Kidney (tissue), 13 donors: ENCODE measurements at regions not wholly inside any gene's neighbourhood (a gene's known extent, or its start where the extent isn't known, plus 50 kb on each side); places are given as distances from the start of the nearest gene placed in this dataset.

Source experiments
- DNase-seq, 5 donors: peaks; one replicate each; pipeline ENCODE4 v3.0.0-alpha.2; 2013 to 2020
- FAIRE-seq: peaks from 2 replicates; lab custom pipeline; 2012; peaks lifted over from hg19 to GRCh38; lab: Jason Lieb, UNC
- H3K27ac ChIP-seq, 2 donors: one replicate each; pipeline ENCODE4 v1.7.0; 2013; ENCODE audit warnings: low read depth in 2 of 2, low read length in 2 of 2, inconsistent platforms in 1 of 2
- H3K27me3 ChIP-seq: one replicate; pipeline ENCODE4 v1.7.1; 2013; ENCODE audit warnings: low read length, inconsistent platforms; ENCODE audit not compliant: control insufficient read depth, insufficient read depth
- H3K36me3 ChIP-seq, 3 donors: one replicate each; pipeline versions ENCODE4 v1.7.0 to v1.7.1; 2013; ENCODE audit warnings: low read length in 3 of 3, control low read depth in 1 of 3, inconsistent platforms in 1 of 3; ENCODE audit not compliant: insufficient read depth in 3 of 3, control insufficient read depth in 2 of 3
- H3K4me1 ChIP-seq, 3 donors: one replicate each; pipeline versions ENCODE4 v1.7.0 to v1.7.1; 2013; ENCODE audit warnings: low read length in 3 of 3, inconsistent platforms in 1 of 3, low read depth in 1 of 3; ENCODE audit not compliant: control insufficient read depth in 2 of 3, insufficient read depth in 2 of 3
- H3K4me3 ChIP-seq, 3 donors: one replicate each; pipeline versions ENCODE4 v1.7.0 to v1.8.1; 2013; ENCODE audit warnings: low read length in 3 of 3, control low read depth in 1 of 3, inconsistent platforms in 1 of 3
- H3K9ac ChIP-seq, 3 donors: one replicate each; pipeline versions ENCODE4 v1.7.0 to v1.7.1; 2013; ENCODE audit warnings: low read length in 3 of 3, control low read depth in 1 of 3, inconsistent platforms in 1 of 3
- H3K9me3 ChIP-seq, 3 donors: one replicate each; pipeline versions ENCODE4 v1.7.0 to v1.7.1; 2013; ENCODE audit warnings: low read length in 3 of 3, control low read depth in 1 of 3, inconsistent platforms in 1 of 3; ENCODE audit not compliant: control insufficient read depth in 2 of 3, insufficient read depth in 1 of 3
- CTCF ChIP-seq: IDR thresholded peaks from 3 replicates; pipeline ENCODE4 v1.5.1; 2012; ENCODE audit warnings: mild to moderate bottlenecking, moderate library complexity, borderline replicate concordance; ENCODE audit not compliant: insufficient read depth; ENCODE audit errors: extremely low read depth
- intact Hi-C: fragments of 100-400 bp; cut with DNase I; formaldehyde crosslinking; loops from one replicate; pipeline ENCODE4 v1.11.1; 2022
- donor health status: control.
- donor health status: control.
- donor health status: control.
- donor health status: control.
- donor health status: control.
- donor health status: DM: yes; HTN: yes; CAD: no.
- donor health status: Normal renal cell carcinoma (clear cell type).

DNA sequence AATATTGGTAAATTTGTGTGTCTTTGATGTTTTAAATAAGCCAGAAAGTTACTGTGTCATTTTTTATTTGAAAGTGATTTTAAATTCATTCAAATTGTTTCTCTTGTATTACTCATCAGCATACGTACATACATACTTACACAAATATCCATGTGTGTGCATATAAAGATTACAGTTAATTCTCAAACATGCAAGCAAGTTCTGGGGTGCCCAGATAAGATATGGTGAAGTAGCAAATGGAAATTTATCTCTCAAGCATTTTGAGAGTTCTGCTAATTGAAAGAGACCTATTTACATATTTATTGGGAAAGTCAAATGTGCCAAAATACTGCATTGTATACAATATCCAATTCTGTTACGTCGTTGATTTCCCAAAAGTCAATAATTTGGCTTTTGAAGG lies 1024.0 kb upstream of the CNTN5 start:
- Histone ChIP-seq H3K27ac (no peak overlapping the region), H3K4me3 (no peak overlapping the region), H3K36me3 (no peaks in the 10 kb centered on the region), H3K9ac (no peak overlapping the region), H3K27me3 (no peaks in the 10 kb centered on the region), H3K4me1 (no peaks in the 10 kb centered on the region), H3K9me3 (no peaks in the 10 kb centered on the region)
- intact Hi-C loops = no loop called here
- no peak for TF ChIP-seq CTCF
- FAIRE-seq (no peak), DNase-seq (no peak)

DNA sequence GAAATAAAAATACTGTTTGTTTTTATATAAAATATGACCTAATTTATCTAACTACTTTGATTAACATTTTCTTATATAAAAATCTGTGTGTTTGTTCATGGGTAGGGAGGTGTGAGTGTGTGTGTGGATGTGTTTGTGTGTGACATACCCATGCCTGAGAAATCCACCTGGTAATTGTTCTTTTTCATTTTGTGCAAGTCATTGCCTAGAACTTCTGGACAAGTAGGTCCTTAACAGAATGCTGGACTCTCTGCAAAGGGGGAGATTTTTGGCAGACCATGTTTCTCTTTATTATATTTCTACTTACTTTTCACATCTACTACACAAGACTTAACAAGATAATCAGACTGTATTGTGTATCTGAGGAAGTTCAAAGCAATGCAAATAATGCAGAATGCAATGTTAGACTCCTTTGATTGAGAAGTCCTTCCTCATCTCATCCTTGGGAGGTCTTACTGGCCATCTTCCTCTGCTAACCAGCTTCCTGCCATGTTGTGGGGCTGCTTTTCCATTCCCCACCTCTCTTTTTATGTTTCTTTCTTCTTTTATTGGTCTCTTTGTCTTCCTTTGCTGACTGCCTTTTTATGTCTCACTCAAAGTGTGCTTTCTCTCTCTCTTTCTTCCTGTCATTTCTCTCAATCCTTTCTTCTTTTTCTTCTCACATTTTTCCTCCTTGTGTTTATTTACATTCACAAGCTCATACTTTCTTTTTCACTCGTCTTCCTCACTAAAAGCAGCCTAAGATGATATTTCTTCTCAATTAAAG lies 1017.0 kb upstream of the CNTN5 start:
- Histone ChIP-seq H3K4me3 (no peak overlapping the region), H3K4me1 (no peaks in the 10 kb centered on the region), H3K36me3 (no peaks in the 10 kb centered on the region), H3K27me3 (no peaks in the 10 kb centered on the region), H3K27ac (no peak overlapping the region), H3K9ac (no peak overlapping the region), H3K9me3 (no peaks in the 10 kb centered on the region)
- intact Hi-C loops = no loop called here
- no peak for FAIRE-seq
- DNase-seq = no peak
- TF ChIP-seq CTCF = no peak

DNA sequence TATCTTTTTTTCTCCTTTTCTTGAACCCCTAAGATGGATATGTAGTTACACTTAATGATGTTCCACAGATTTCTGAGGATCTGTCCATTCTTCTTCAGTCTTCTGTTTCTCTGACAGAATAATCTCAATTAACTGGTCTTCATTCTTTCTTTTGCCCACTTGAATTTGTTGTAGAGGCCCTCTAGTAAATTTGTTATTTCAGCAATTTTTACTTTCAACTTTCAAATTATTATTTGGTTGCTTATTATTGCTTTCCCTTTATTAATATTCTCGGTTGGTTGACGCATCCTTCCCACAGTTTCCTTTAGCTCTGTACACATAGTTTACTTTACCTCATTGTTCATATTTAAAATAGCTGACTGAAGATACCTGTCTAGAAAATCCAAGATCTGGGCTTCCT lies 1013.7 kb upstream of the CNTN5 start:
- Histone ChIP-seq H3K36me3 (no peaks in the 10 kb centered on the region), H3K9ac (no peak overlapping the region), H3K27me3 (no peaks in the 10 kb centered on the region), H3K27ac (no peak overlapping the region), H3K4me1 (no peaks in the 10 kb centered on the region), H3K9me3 (no peaks in the 10 kb centered on the region), H3K4me3 (no peak overlapping the region)
- no peak for DNase-seq
- FAIRE-seq = no peak
- intact Hi-C loops = no loop called here
- no peak for TF ChIP-seq CTCF

- Histone ChIP-seq H3K4me1 (no peaks in the 10 kb centered on the region), H3K9me3 (no peaks in the 10 kb centered on the region), H3K4me3 (no peak overlapping the region), H3K9ac (no peak overlapping the region), H3K27me3 (no peaks in the 10 kb centered on the region), H3K36me3 (no peaks in the 10 kb centered on the region), H3K27ac (no peak overlapping the region)
- TF ChIP-seq CTCF = no peak
- no peak for DNase-seq
- intact Hi-C loops = no loop called here
- no peak for FAIRE-seq
Observed at GRCh38 chr11:98027652-98028051, 993.1 kb upstream of the CNTN5 start.
